ENCODE measurements at regions not wholly inside any gene's neighbourhood (a gene's known extent, or its start where the extent isn't known, plus 50 kb on each side); places are given as distances from the start of the nearest gene placed in this dataset.

DNA sequence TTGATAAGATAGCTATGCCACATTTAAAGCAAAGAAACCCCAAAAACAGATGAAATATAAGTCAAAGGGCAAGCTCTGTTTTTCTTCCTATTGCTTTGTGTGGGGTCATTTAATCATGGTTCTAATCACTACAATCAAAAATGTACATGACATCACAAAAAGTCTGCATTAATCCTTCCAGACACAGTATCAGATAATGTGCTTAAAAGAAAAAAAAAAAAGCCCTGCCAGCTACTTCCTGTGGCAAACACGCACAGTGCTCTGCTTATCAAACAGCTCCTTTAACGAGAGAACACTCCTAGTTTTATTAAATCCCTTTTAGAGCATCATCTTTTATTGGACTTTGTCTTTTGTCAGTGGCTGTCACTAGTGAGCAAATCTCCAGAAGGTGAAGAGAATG, 1005.8 kb downstream of the GATA3 start:
- TF ChIP-seq, protein P1, sequence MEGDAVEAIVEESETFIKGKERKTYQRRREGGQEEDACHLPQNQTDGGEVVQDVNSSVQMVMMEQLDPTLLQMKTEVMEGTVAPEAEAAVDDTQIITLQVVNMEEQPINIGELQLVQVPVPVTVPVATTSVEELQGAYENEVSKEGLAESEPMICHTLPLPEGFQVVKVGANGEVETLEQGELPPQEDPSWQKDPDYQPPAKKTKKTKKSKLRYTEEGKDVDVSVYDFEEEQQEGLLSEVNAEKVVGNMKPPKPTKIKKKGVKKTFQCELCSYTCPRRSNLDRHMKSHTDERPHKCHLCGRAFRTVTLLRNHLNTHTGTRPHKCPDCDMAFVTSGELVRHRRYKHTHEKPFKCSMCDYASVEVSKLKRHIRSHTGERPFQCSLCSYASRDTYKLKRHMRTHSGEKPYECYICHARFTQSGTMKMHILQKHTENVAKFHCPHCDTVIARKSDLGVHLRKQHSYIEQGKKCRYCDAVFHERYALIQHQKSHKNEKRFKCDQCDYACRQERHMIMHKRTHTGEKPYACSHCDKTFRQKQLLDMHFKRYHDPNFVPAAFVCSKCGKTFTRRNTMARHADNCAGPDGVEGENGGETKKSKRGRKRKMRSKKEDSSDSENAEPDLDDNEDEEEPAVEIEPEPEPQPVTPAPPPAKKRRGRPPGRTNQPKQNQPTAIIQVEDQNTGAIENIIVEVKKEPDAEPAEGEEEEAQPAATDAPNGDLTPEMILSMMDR (IDR thresholded peaks at IDR 0.05; ENCODE audit: low read depth, low read length, poor library complexity, severe bottlenecking), result no peak
- no peak for TF ChIP-seq EZH2phosphoT487 (IDR thresholded peaks at IDR 0.05; ENCODE audit: borderline replicate concordance, low read length)
- H3F3A ChIP-seq (ENCODE audit: control insufficient read depth, insufficient read depth), result no peaks in the 10 kb centered on the region
- H3K9me3 ChIP-seq (ENCODE audit: control insufficient read depth, insufficient read depth, low read length), result no peaks in the 10 kb centered on the region
- H3K27ac ChIP-seq (ENCODE audit: low read depth, low read length), result no peak overlapping the region
- no peak overlapping the region for H3K4me3 ChIP-seq (ENCODE audit: low read length)
- no peaks in the 10 kb centered on the region for H3K79me2 ChIP-seq (ENCODE audit: control insufficient read depth, low read length)
- H3K4me1 ChIP-seq (ENCODE audit: control insufficient read depth, low read length), result no peaks in the 10 kb centered on the region
- no peaks in the 10 kb centered on the region for H4K20me1 ChIP-seq (ENCODE audit: control insufficient read depth, insufficient read depth, low read depth, low read length)
- H3K4me2 ChIP-seq (ENCODE audit: low read length), result no peak overlapping the region
- H3K27me3 ChIP-seq (ENCODE audit: control insufficient read depth, low read length), result 0 out of 2 replicates have a peak, but pooled peaks cover 3% of the 10 kb centered on the region
- H3K9me2 ChIP-seq (replicated peaks; ENCODE audit: control insufficient read depth, low read length), result no peaks in the 10 kb centered on the region
- H3K36me3 ChIP-seq (ENCODE audit: control insufficient read depth, low read length), result no peaks in the 10 kb centered on the region

DNA sequence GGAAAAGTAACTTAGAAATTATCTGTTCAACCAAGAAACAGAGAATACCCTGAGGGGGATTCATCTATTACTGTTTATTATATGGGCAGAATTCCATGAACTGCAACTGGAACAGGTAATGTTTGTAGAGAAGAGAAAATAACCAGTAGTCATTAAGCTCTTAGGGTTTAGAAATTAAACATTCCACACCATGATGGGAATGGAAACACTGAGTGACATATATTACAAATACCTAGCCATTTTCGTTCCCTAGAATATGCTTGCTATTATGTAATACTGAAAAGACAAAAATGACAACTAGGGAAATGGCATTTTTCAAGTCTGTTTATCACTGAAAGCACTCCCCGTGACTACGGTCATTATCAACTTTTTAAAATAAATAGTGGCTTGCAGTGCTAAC, 1007.4 kb downstream of the GATA3 start:
- H3K27me3 ChIP-seq (ENCODE audit: control insufficient read depth, low read length), result 0 out of 2 replicates have a peak, but pooled peaks cover 3% of the 10 kb centered on the region
- H4K20me1 ChIP-seq (ENCODE audit: control insufficient read depth, insufficient read depth, low read depth, low read length), result no peaks in the 10 kb centered on the region
- H3K4me1 ChIP-seq (ENCODE audit: control insufficient read depth, low read length), result no peaks in the 10 kb centered on the region
- H3K27ac ChIP-seq (ENCODE audit: low read depth, low read length), result no peak overlapping the region
- H3K9me2 ChIP-seq (replicated peaks; ENCODE audit: control insufficient read depth, low read length), result no peaks in the 10 kb centered on the region
- H3K79me2 ChIP-seq (ENCODE audit: control insufficient read depth, low read length), result no peaks in the 10 kb centered on the region
- no peaks in the 10 kb centered on the region for H3K36me3 ChIP-seq (ENCODE audit: control insufficient read depth, low read length)
- TF ChIP-seq EZH2phosphoT487 (IDR thresholded peaks at IDR 0.05; ENCODE audit: borderline replicate concordance, low read length), result no peak
- no peak overlapping the region for H3K4me2 ChIP-seq (ENCODE audit: low read length)
- no peaks in the 10 kb centered on the region for H3F3A ChIP-seq (ENCODE audit: control insufficient read depth, insufficient read depth)
- H3K4me3 ChIP-seq (ENCODE audit: low read length), result no peak overlapping the region
- H3K9me3 ChIP-seq (ENCODE audit: control insufficient read depth, insufficient read depth, low read length), result no peaks in the 10 kb centered on the region

DNA sequence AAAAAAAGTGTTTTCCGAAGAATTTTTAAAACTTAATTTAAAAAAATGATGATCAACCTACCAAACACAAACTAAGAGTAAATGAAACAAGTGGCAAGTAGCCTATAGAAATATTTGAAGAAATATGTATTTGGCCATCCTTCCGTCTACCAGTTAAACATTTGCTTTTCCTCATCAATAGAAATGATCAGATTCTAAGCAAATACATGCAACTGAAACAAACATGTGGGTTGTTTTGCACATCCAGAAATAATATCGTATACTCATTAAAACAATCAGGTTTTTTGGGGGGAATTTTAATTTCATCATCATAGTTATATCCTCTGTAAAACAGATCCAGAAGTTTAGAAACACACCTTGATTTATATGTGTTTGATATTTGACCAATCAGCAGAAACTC, 1011.7 kb downstream of the GATA3 start:
- Histone ChIP-seq H3K9me3 (ENCODE audit: control insufficient read depth, insufficient read depth, low read length) (no peaks in the 10 kb centered on the region), H4K20me1 (ENCODE audit: control insufficient read depth, insufficient read depth, low read depth, low read length) (no peaks in the 10 kb centered on the region)
- TF ChIP-seq, protein P1 (IDR thresholded peaks at IDR 0.05; ENCODE audit: low read depth, low read length, poor library complexity, severe bottlenecking), result no peak
- no peak for TF ChIP-seq EZH2phosphoT487 (IDR thresholded peaks at IDR 0.05; ENCODE audit: borderline replicate concordance, low read length)

DNA sequence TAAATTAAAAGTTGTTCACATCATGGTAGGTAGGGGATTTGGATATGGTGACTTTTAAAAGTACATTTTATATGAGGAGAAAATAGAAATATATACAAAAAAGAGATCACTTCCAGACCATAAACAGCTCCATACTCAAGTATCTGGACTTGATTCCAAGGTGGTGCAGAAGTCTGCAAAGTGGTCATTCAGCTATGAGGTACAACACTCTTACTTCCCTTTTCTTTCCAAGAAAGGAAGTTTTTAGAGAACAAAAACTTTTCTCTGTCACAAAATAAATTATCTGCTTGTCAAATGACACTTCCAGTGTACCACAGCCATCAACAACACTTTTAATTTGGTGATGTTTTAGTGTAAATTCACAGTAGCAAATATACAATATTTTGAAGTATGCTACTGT, 1013.5 kb downstream of the GATA3 start:
- Histone ChIP-seq H3K4me3 (ENCODE audit: low read length) (no peak overlapping the region), H3K4me1 (ENCODE audit: control insufficient read depth, low read length) (no peaks in the 10 kb centered on the region), H3K36me3 (ENCODE audit: control insufficient read depth, low read length) (no peaks in the 10 kb centered on the region), H3K4me2 (ENCODE audit: low read length) (no peak overlapping the region), H3K9me2 (replicated peaks; ENCODE audit: control insufficient read depth, low read length) (no peaks in the 10 kb centered on the region), H3K79me2 (ENCODE audit: control insufficient read depth, low read length) (no peaks in the 10 kb centered on the region), H3K27me3 (ENCODE audit: control insufficient read depth, low read length) (no peaks in the 10 kb centered on the region), H3F3A (ENCODE audit: control insufficient read depth, insufficient read depth) (no peaks in the 10 kb centered on the region), H3K9me3 (ENCODE audit: control insufficient read depth, insufficient read depth, low read length) (no peaks in the 10 kb centered on the region), H3K27ac (ENCODE audit: low read depth, low read length) (no peak overlapping the region), H4K20me1 (ENCODE audit: control insufficient read depth, insufficient read depth, low read depth, low read length) (no peaks in the 10 kb centered on the region)
- TF ChIP-seq, protein P1 (IDR thresholded peaks at IDR 0.05; ENCODE audit: low read depth, low read length, poor library complexity, severe bottlenecking), result no peak
- TF ChIP-seq EZH2phosphoT487 (IDR thresholded peaks at IDR 0.05; ENCODE audit: borderline replicate concordance, low read length), result no peak

More for the DNA sequence above, 1011.7 kb downstream of the GATA3 start:
- Histone ChIP-seq H3K79me2 (ENCODE audit: control insufficient read depth, low read length) (no peaks in the 10 kb centered on the region), H3K36me3 (ENCODE audit: control insufficient read depth, low read length) (no peaks in the 10 kb centered on the region), H3K27me3 (ENCODE audit: control insufficient read depth, low read length) (no peaks in the 10 kb centered on the region), H3K4me1 (ENCODE audit: control insufficient read depth, low read length) (no peaks in the 10 kb centered on the region), H3K4me2 (ENCODE audit: low read length) (no peak overlapping the region), H3F3A (ENCODE audit: control insufficient read depth, insufficient read depth) (no peaks in the 10 kb centered on the region), H3K27ac (ENCODE audit: low read depth, low read length) (no peak overlapping the region), H3K9me2 (replicated peaks; ENCODE audit: control insufficient read depth, low read length) (no peaks in the 10 kb centered on the region), H3K4me3 (ENCODE audit: low read length) (no peak overlapping the region)

All from DOHH2 (cell line).